8988T (cell line): ENCODE measurements at regions not wholly inside any gene's neighbourhood (a gene's known extent, or its start where the extent isn't known, plus 50 kb on each side); places are given as distances from the start of the nearest gene placed in this dataset.

Experiments
- DNase-seq: peaks from one replicate; pipeline ENCODE4 v3.0.0; 2011

DNA sequence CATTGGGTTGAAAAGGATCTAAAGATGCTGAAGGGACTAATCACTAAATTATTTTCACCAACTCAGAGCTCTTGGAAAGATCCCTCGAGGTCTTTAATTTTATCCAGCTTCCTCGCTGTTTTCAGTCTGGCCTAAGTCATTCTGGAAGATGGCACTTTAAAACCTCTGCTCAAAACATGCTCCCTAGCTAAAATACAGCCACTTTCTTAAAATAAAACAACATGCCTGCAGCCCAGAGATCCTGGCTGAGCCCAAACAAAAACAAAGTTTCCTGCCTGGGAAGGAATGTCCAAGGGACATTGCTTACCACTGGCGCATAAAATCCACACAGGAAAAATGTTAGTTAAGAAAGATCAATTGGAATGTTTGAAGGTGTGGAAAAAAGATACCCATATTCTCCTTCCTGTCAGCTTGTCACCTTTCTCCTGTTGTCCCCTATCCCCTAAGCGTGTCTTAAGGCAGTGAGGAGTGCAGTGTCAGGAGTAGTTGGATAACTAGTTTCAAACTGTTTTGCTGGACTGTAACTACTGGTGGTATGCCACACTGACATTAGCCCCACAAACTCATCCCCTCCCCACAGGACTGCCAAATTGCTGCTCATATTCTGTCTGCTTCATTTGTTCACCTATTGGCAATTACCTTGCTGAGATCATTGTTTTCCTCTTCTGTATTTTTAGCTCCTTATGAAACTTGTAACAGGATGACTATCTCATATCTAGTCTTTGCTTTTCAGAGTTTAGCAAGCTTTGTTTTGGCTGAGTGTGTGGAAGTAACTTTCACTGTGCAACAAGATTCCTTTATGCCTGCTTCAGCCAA lies 108.3 kb upstream of the SESN3 start:
- no peak for DNase-seq

DNA sequence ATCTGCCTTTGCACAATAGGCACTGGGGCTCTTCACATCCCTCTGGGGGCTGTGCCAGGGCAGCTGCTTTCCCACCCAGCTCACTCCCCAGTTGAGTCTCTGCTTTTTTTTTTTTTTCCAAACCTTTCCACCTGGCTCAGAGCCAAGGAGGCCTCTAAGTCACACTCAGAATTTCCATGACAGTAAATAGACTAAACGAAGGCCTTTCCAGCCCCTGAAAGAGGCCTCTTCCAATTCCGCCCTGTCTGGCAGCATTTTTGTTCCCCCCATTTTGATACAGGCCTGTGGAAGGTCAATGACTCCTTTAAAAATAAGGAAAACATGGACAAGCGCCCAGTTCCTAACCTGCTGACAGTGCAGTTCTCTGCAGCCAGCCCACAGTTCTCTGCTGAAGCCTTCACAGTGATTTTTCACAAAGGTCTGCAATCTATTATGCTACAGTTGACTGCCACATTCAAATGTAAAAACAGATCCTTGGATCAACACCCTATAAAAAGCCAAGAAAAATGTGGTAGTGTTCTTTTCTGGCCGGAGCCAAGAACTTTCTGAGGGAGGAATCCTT lies 107.5 kb upstream of the SESN3 start:
- no peak for DNase-seq

DNA sequence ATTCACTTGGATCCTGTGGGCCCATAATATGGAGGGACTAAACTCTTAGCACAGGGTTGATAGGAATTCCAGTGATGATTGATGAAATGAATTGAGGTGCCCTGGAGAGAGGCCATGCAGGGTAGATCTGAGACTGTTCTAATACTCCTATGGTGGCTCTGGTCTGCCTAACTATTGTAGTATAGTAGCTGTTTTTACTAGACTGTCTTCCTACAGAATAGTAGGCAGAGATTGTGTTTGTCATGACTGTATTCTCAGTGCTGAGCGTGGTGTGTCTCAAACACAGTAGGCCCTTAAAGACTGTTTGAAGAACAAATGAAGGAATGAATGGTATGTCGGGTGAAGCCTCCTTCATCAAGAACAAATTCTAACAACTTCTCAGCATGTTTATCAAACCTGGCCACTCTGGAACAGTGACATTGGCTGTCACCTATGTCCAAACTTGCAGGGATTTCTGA lies 107.0 kb upstream of the SESN3 start:
- DNase-seq: no peak

DNA sequence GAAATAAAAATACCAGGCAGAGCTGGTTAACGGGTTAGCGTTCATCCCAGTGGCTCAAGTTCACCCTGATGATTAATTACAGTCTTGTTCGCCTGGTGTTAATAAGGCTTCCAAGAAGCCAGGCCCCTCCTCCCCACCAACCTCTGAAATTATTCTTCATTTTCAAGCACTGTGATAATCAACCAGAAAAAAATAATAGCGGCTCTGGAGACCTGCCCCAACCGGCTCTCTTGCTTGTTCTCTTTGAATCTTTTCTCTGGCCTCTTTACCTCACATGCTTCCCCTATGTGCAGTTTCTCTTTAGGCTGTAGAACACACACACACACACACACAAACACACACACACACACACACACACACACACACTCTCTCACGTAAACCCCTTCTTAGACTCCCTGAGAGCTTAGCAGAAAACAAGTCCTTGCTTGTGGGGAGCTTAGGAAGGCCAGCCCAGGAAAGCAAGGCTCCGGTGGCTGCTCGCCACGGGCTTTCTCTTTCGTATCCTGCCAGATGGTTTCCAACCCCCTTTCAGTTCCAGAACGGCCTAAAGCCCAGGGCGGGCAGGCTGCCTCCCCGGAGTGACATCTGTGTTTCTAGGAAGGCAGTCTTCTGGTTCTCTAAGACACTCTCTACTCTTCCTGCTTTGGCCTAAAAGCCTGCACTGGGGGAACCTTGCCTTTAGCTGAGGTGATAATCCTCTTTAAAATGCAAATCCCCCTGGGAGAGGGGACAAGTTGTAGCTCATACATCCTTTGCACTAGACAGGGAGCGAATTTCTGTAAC lies 106.4 kb upstream of the SESN3 start:
- DNase-seq: no peak

DNA sequence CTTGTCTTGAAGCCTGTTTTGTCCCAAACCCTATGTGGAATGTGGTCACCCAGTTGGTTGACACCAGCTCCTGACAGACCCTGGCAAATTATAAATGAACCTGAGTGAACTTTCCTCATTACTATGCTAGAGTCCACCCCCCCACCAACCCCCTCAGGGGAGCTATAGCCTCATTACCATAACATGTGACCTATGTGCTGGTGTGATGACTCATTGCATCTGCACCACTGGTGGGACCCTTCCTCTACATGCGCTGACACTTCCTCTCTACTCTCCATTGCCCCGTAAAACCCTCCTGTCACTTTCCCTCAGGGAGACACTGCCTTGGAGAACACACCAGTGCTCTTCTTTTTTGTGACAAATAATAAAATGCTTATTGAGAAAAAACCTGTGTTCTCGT lies 105.0 kb upstream of the SESN3 start:
- no peak for DNase-seq

DNA sequence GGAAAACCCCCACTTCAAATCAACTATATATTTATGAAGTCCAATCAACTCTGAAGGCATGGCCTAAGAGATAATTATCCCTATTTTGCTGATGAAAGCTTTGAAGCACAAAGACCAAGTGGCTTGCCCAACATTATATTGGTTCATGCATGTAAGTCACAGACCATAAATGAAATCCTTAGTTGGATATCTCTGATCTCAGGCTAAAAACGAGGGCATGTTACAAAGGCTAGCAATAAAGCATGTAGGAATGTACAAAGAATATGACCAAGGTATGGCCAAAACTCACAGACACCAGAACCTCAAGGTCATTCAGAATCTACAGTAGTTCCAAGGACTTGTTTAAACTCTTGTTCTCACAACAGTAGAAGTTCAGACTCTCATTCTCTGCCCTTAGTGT lies 100.2 kb upstream of the SESN3 start:
- DNase-seq: no peak

DNA sequence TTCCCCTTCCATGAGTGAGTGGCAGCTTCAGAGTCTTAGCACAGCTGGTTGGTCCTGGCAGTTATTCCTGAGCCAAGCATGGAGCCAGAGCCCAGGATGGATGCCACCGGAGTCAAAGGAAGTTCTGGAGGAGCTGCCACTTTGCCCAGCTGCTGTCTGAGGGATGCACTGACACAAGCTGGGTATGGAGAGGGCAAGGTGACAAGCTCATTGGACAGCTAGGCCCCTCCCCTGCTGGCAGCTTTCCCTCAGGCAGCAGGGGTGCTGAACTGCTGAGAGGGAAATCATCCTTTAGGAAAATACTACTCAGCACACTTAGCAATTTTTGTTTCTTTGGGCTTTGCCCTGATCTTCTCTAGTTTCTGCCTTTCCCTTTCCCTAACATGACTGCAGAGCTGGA lies 99.3 kb upstream of the SESN3 start:
- no peak for DNase-seq

DNA sequence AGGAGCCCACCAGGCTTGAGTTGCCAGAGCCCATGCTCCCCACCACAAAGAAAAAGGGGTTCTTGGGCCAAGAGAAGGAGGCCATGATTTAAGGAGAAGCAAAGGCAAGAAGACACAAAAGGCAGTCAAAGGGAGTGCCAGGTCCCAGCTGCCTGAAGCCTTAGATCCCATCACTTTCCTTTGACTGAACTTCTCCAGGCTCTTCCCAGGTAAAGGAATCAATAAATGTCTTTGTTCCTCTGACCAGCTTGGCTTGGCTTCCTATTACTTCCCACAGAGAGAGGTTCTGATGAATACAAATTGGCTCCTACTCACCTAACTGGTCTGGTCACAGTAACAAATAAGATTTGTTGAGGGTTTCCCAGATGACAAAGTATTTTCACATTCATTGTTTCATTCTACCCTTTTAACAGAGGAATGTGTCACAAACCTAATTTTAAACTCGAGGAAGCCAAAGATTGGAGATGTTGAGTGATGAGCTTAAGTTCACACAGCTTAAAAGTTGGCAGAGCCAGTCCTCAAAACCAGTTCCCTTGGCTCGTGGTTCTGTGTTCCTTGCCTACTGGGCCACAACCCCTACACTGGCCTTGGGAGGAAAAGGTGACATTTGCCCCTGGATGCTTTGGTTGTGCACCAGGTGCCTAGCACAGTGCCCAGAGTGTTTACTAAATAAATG lies 96.4 kb upstream of the SESN3 start:
- no peak for DNase-seq

DNA sequence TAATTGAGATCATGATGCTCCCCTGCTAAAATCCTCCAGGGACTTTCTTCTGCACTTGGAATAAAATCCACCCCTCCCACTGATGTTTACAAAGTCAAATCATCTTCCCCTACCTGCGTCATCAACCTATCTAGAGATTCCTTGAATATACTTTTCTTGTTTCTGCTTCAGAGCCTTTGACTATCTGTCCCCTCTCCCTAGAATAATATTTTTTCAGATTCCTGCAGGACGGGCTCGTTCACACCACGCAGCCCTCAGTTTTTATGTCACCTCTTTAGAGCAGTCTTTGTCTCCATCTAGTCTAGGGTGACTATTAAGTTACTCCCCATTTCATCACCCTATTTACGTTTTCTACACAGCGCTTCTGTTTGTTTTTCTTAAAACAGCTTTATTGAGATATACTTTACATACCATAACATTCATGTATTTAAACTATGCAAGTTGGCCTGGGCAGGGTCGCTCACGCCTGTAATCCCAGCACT lies 94.8 kb upstream of the SESN3 start:
- DNase-seq: no peak

DNA sequence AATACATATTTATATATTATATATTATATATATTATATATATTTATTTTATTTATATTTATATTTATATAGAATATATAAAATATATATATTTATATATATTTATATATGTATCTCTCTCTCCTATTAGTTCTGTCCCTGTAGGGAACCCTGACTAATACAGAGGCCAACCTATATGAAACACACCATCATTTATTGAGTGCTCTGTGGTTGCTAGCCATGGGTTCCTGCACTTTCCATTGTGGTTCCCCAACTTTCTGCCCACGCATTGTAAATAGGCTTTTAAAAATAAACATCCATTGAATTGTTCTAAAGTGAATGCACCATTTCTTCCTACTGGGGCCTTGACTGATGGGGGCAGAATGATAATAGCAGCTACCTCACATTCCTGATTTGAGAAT lies 93.8 kb upstream of the SESN3 start:
- DNase-seq: no peak

DNA sequence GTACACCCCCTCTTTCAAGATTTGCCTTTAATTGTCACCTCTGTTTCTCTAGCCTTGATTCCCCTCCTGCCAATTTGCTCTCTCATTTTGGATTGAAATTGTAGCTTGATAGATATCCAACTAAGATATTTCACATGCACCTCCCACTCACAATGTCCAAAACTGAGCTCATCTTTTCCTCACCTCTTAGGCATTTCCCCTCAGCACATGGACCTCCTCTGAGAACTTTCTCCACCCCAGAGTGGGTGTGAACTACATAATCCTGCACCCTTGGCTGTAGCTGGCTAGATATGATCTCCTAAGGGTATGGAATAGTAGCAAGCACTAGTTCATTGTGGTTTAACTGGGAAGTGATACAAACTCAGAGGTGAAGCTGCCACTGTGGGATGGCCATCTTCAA lies 91.5 kb upstream of the SESN3 start:
- DNase-seq: no peak

DNA sequence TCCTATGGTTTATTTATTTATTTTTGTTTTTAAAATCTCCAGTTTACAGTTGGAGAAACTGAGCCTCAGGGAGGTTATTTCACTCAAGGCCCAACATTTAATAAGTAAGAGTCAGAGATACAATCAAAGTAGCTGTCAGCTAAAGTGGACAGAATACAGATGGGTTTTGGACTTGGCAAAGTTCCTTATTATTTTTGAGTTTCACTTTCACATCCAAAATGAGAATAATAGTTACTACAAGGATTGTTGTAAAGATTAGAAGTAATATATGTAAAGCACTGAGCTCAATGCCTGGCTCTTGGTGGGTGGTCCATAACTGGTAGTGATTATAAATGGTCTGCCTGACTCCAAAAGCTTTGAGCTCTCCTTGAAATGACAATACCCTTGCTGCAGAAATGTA lies 87.5 kb upstream of the SESN3 start:
- DNase-seq: no peak

DNA sequence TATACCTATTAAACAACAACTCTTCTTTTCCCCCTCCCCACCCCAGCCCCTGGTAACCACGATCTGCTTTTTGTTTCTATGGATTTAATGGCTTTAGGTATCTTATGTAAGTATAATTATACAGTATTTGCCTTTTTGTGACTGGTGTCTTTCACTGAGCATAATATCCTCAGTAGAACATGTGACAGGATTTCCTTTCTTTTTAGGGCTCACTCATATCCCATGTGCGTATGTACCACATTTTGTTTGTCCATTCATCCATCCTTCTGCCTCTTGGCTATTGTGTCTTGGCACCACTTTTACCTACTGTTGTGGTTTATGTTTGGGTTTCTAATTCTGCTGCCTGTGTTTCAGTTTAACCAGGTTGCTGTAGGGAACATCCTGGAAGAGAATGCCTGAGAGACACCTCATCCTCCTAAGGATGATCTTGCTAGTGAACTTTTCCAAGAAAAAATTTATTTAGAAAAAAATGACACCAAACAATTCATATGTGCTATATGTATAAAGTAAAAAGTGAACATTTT lies 77.6 kb upstream of the SESN3 start:
- DNase-seq: no peak

DNA sequence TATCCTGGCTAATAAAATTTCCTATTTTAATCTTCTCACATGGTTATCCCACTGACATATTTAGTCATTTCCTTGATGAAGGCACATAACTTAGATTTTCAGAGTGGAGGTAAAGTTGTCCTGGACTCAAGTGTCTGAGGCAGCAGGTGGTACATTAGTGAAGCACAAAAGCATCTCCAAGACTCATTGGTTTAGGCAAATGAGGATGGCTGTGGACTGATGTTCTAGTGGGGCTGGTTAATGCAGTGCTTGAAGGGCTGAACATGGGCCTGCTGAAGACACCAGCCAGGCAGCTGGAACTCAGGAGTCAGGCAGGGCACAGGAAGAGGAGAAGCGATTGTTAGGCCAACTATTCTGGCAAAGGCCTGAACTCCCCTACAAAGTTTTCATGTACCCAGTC lies 76.3 kb upstream of the SESN3 start:
- no peak for DNase-seq

DNA sequence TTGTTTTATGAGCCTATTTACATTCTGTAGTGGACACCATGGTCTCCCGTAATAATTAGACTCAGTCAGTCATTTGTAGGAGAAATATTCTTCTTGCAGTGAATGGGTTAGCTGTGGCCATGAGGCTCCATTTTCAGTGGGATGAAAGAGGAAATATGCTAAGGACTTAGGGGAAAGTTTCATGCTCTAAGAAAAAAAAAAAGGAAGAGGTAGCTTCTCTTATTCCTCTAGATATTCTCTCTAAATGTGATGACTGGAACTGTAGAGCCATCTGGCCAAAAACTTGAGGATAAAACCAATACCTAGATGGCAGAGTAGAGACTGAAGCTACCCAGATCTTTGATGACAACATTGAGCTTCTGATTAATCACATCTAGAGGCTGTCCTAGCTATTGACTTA lies 75.8 kb upstream of the SESN3 start:
- no peak for DNase-seq

DNA sequence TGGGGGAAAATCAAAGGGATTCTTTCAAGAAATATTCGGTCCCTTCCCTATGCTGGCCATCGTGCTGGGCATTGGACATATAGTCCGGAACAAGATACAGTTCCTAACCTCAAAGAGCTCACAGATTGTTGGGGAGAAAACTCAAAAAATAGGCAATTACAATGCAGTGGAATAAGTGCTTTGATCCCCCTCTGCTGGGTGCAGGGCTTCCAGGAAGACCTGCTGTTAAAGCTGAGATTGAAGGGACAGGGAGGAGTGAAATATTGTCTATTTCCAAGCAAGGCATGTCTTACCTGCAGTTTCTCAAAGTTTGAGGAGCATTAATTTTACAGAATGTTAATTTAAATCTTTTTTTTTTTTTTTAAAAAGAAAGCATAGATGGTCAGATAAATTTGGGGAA lies 75.1 kb upstream of the SESN3 start:
- DNase-seq: no peak

DNA sequence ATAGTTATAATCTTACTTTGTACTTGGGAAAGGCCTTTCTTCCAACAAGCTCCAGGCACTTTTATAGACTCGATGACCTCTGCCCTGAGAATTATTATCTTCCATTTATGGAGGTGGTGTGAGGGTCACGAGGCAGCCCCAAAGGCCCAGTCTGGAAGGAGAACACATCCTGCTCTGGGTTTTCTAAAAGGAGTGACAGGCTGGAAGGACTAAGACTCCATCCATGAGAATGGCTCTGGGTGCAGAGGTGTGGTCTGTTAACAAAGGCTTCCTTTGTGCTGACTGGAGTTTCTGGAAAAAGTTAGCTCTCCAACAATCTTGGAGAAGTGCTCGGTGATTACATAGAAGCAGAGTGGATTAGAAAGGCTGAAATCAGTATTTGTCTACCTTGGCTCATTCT lies 74.7 kb upstream of the SESN3 start:
- no peak for DNase-seq

DNA sequence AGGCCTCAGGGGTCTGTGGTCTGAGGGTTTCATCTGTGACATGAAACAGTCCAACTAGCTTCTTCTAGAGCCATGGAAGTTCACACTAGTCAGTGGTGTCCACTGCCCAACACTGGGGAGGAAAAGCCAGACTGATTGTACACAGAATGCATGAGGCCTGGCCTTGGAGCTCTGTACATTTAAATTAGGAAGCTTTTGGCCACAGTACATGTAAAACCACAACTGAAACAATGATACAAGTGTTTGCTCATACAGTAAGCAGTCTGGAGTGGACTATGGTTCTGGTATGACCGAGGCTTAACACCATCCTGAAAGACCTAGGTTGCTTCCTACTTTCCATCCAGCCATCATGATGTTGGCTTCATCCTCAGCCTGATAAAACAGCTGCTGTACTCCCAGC lies 73.8 kb upstream of the SESN3 start:
- DNase-seq: no peak

DNA sequence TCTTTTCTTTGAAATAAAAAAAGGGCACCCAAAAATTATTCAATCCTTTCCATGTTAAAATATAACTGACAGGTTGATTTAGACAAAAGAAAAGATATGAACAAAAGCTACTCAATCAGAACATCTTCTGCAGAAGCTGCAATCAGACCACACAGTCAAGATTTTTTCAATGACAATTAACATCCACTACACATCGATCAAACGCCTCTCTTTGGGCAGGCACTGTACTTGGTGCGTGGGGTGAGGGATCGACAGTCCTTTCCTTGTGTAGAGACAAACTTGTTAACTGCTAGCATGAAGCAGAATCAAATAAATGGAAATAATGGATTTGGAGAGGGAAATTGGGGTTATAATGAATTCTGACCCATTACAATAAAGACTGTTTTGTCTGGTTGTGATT lies 71.2 kb upstream of the SESN3 start:
- no peak for DNase-seq

DNA sequence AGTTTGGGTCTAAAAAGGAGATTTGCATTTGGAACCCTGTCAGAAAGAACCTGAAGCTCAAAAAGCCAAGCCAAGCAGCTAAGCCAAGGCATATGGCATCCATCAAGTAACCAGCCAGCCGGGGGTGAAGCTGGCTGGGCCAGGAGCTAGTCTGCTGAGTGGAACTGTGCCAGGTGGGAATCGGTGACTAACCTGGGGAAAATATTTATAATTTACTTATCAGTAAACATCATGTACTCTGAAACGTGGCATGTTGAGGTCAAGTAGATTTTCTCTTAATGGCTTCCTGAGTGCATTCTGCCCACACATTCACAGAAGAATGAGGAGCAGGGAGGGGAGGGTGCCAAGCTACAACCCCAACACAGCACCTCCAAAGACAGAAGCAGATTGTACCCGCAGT lies 70.5 kb upstream of the SESN3 start:
- no peak for DNase-seq

DNA sequence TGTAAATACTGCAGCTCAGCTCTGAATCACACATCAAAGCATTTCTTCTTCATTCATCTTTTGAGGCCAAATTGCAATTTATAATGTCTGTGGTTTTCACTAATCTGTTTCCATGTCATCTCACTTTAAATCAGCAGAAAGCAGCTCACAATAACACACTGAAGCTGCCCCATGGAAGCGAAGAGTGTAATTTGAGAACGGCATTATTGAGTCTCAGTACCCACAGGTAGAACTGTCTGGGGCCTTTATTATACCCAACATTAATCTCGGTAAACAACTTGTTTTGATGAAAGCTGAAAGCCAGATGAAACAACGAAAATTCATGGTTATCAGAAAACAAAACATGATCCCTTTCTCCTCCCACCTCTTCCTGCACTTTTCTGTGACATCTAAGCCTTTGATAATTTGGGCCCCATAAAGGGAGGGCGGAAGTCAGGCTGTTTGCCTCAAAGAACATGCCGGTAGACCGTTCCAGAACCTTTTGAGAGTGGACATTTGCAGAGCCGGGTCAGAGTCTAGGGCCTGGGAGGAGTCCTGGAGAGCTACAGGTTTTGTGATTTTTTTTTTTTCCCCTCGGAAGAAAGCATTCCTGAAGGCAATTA lies 68.2 kb upstream of the SESN3 start:
- DNase-seq: no peak

DNA sequence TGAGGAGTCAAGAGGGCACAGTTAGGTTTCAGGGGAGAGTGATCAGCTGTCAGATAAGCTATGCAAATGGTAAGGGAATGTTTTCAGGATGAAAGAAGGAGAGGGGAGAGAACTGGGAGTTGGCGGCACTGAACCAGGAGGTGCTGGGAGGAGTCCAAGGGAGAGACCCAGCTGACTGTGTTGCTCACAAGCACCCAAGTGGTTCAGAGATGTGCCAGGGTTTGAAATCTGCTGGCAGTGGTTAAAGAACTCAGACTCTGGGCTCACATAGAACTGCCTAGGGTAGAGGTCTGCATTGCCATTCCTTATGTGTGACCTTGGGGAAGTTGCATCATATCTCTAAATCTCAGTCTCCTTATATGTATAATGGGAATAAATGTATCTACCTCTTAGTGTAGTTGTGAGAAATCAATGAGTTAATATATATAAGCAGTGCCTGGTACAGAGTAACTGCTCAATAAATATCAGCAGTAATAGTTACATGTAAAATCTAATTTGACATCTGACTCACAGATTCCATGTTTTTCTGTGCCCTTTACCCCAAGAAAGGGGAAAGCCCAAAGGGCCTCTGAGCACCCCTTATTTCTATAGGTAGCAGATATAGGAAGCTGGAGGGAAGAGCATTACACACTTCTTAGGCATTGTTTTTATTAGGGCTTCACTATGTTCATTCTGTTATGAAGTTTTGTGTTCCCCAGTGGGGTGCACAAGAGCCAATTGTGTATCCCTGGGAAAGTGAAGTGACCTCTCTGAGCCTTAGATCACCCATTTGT lies 66.9 kb upstream of the SESN3 start:
- no peak for DNase-seq
